ENCODE measurements at regions not wholly inside any gene's neighbourhood (a gene's known extent, or its start where the extent isn't known, plus 50 kb on each side); places are given as distances from the start of the nearest gene placed in this dataset.

DNA sequence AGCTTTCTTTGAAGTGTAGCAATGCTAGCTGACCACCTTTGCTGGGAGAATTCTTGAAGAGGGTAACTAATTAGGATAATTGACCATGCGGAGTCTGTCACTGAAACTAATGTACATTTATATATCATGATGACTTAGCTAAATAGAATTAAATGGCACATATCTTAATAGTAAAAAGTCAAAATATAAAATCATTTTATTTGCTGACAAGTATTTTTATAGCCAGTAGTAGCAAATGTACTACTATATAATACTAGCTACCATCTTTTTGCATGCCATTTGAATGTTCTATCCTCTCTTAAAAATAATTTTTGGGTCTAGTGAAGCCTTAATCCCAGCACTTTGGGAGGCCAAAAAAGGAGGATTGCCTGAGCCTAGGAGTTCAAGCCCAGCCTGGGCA, 605.8 kb upstream of the COX7C start:
- no peak overlapping the region for H2BK12ac ChIP-seq (ENCODE audit: insufficient read length, low read depth, low read length)
- DNase-seq: no peak
- H4K5ac ChIP-seq (ENCODE audit: insufficient read length, low read depth, low read length): no peak overlapping the region
- H3K27ac ChIP-seq (ENCODE audit: insufficient read length, low read depth, low read length): no peak overlapping the region
- H2BK20ac ChIP-seq (ENCODE audit: low read depth, low read length, poor library complexity, severe bottlenecking): no peak overlapping the region
- TF ChIP-seq, protein P1, sequence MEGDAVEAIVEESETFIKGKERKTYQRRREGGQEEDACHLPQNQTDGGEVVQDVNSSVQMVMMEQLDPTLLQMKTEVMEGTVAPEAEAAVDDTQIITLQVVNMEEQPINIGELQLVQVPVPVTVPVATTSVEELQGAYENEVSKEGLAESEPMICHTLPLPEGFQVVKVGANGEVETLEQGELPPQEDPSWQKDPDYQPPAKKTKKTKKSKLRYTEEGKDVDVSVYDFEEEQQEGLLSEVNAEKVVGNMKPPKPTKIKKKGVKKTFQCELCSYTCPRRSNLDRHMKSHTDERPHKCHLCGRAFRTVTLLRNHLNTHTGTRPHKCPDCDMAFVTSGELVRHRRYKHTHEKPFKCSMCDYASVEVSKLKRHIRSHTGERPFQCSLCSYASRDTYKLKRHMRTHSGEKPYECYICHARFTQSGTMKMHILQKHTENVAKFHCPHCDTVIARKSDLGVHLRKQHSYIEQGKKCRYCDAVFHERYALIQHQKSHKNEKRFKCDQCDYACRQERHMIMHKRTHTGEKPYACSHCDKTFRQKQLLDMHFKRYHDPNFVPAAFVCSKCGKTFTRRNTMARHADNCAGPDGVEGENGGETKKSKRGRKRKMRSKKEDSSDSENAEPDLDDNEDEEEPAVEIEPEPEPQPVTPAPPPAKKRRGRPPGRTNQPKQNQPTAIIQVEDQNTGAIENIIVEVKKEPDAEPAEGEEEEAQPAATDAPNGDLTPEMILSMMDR (conservative IDR thresholded peaks at IDR 0.05): no peak
- H2AFZ ChIP-seq (ENCODE audit: low read length): no peak overlapping the region
- H3K18ac ChIP-seq (ENCODE audit: insufficient read length, low read depth, low read length): no peak overlapping the region
- no peak overlapping the region for H2BK120ac ChIP-seq (ENCODE audit: low read depth, low read length, poor library complexity, severe bottlenecking)
- H3K27me3 ChIP-seq (ENCODE audit: insufficient read depth, low read length): no peaks in the 10 kb centered on the region
- H3K9ac ChIP-seq (ENCODE audit: extremely low read depth, insufficient read length, low read length): no peak overlapping the region
- no peak overlapping the region for H3K4me3 Mint-ChIP-seq
- H3K79me1 ChIP-seq (ENCODE audit: insufficient read depth, low read depth, low read length, poor library complexity, severe bottlenecking): no peaks in the 10 kb centered on the region
- no peaks in the 10 kb centered on the region for H3K27me3 Mint-ChIP-seq (ENCODE audit: low read depth)
- H3K4ac ChIP-seq (ENCODE audit: low read depth, low read length): no peak overlapping the region
- H3K14ac ChIP-seq (ENCODE audit: insufficient read depth, low read length): no peak overlapping the region
- H3K9me3 Mint-ChIP-seq: peaks cover 14 to 16% of the 10 kb centered on the region in 2 experiments
- peaks cover 7 to 21% (median 8%) of the 10 kb centered on the region in 3 experiments for H3K36me3 Mint-ChIP-seq (ENCODE audit: insufficient read depth in 1 of 3, low read depth in 3 of 3)
- no peak overlapping the region for H2AK5ac ChIP-seq (ENCODE audit: insufficient read length, low read length)
- H4K8ac ChIP-seq (replicated peaks; ENCODE audit: insufficient read length, low read depth, low read length): no peak overlapping the region
- H2BK15ac ChIP-seq (ENCODE audit: low read depth, low read length): no peak overlapping the region
- H3K4me2 ChIP-seq (ENCODE audit: insufficient read depth, insufficient read length, low read length): no peak overlapping the region
- H3K23ac ChIP-seq (ENCODE audit: insufficient read length, low read depth, low read length): no peak overlapping the region
- no peak overlapping the region for H2BK5ac ChIP-seq (ENCODE audit: insufficient read length, low read length)
- no peaks in the 10 kb centered on the region for H4K20me1 ChIP-seq (ENCODE audit: control insufficient read depth, insufficient read depth, insufficient read length)
- no peaks in the 10 kb centered on the region for H3K79me2 ChIP-seq (ENCODE audit: insufficient read depth, low read length)
- no peaks in the 10 kb centered on the region for H3K9me3 ChIP-seq (ENCODE audit: control insufficient read depth, low read depth, low read length)
- no peaks in the 10 kb centered on the region for H3K4me1 ChIP-seq (ENCODE audit: insufficient read depth, low read length)
- H3K27ac Mint-ChIP-seq: no peak overlapping the region
- H4K91ac ChIP-seq (ENCODE audit: insufficient read length, low read depth, low read length): no peak overlapping the region
- no peaks in the 10 kb centered on the region for H3K23me2 ChIP-seq (ENCODE audit: insufficient read length, low read depth, low read length, poor library complexity, severe bottlenecking)
- no peak overlapping the region for H3T11ph ChIP-seq (ENCODE audit: low read length)
- WGBS (ENCODE audit: extremely low coverage, insufficient read length, low lambda C conversion rate): no CpG with 5 or more reads among the region's 1 CpG
- H3K56ac ChIP-seq (ENCODE audit: insufficient read length, low read depth, low read length): no peak overlapping the region
- no peaks in the 10 kb centered on the region for H3K4me1 Mint-ChIP-seq

Data from H9 (cell line).